ENCODE measurements at regions not wholly inside any gene's neighbourhood (a gene's known extent, or its start where the extent isn't known, plus 50 kb on each side); places are given as distances from the start of the nearest gene placed in this dataset.

- peaks cover 6% of the 10 kb centered on the region for H3K36me3 Mint-ChIP-seq (ENCODE audit: insufficient read depth, unreplicated experiment)
- H3K4me3 ChIP-seq (ENCODE audit: low read depth, low read length) = no peak overlapping the region
- intact Hi-C loops (cut with micrococcal nuclease; ENCODE audit: unreplicated experiment) = no loop called here
- DNase-seq = no peak
- ChIA-PET CTCF (no interaction called here), POLR2A (no interaction called here)
- no peaks in the 10 kb centered on the region for H3K36me3 ChIP-seq (ENCODE audit: control insufficient read depth, insufficient read depth, low read length)
- no peaks in the 10 kb centered on the region for H3K9me3 Mint-ChIP-seq (ENCODE audit: unreplicated experiment)
- no peak overlapping the region for H3K27ac Mint-ChIP-seq (ENCODE audit: unreplicated experiment)
- H3K27me3 Mint-ChIP-seq (ENCODE audit: insufficient read depth, unreplicated experiment) = no peaks in the 10 kb centered on the region
- no peaks in the 10 kb centered on the region for H3K9me3 ChIP-seq
- no peak overlapping the region for H3K4me3 Mint-ChIP-seq (ENCODE audit: unreplicated experiment)
- TF ChIP-seq, protein P1, sequence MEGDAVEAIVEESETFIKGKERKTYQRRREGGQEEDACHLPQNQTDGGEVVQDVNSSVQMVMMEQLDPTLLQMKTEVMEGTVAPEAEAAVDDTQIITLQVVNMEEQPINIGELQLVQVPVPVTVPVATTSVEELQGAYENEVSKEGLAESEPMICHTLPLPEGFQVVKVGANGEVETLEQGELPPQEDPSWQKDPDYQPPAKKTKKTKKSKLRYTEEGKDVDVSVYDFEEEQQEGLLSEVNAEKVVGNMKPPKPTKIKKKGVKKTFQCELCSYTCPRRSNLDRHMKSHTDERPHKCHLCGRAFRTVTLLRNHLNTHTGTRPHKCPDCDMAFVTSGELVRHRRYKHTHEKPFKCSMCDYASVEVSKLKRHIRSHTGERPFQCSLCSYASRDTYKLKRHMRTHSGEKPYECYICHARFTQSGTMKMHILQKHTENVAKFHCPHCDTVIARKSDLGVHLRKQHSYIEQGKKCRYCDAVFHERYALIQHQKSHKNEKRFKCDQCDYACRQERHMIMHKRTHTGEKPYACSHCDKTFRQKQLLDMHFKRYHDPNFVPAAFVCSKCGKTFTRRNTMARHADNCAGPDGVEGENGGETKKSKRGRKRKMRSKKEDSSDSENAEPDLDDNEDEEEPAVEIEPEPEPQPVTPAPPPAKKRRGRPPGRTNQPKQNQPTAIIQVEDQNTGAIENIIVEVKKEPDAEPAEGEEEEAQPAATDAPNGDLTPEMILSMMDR (IDR thresholded peaks at IDR 0.05; ENCODE audit: insufficient read depth in 1 of 2, low read depth in 1 of 2, low read length in 1 of 2, severe bottlenecking in 1 of 2, unreplicated experiment in 1 of 2) = no peak
- H3K27me3 ChIP-seq (replicated peaks; ENCODE audit: control insufficient read depth, insufficient read depth, low read length) = no peaks in the 10 kb centered on the region
- H3K4me1 ChIP-seq = no peaks in the 10 kb centered on the region
- H3K4me1 Mint-ChIP-seq (ENCODE audit: low read depth, unreplicated experiment) = no peaks in the 10 kb centered on the region
- BruUV-seq (replicated peaks) = no TSS peak
Measured at GRCh38 chr9:8070779-8071444, 271.3 kb upstream of the DMAC1 start.

DNA sequence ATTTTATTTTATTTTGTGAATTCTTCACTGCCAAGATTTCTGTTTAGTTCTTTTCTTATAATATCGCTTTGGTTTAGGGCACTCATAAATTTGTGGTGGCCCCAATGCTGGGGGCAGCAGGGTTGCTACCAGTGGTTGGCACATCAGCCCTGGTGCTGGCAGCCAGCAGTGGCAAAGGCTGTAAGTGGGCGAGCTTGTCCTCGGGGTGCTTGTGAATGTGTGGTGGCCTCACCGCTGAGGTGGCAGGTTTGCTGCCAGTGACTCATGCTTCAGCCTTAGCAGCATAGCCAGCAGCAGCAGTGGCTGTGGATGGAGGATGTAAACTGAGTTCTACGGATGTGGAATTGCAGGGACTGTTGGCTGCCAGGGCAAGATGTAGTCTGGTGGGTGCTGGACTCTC is 262.9 kb upstream of the DMAC1 start:
- Mint-ChIP-seq H3K4me1 (ENCODE audit: low read depth, unreplicated experiment) (no peaks in the 10 kb centered on the region), H3K27ac (ENCODE audit: unreplicated experiment) (no peak overlapping the region), H3K4me3 (ENCODE audit: unreplicated experiment) (no peak overlapping the region), H3K9me3 (ENCODE audit: unreplicated experiment) (peaks cover 18% of the 10 kb centered on the region), H3K36me3 (ENCODE audit: insufficient read depth, unreplicated experiment) (no peaks in the 10 kb centered on the region), H3K27me3 (ENCODE audit: insufficient read depth, unreplicated experiment) (no peaks in the 10 kb centered on the region)
- no peak for DNase-seq
- ChIA-PET CTCF (no interaction called here), POLR2A (no interaction called here)
- H3K4me3 ChIP-seq (ENCODE audit: low read depth, low read length) = no peak overlapping the region
- H3K36me3 ChIP-seq (ENCODE audit: control insufficient read depth, insufficient read depth, low read length) = no peaks in the 10 kb centered on the region
- H3K27me3 ChIP-seq (replicated peaks; ENCODE audit: control insufficient read depth, insufficient read depth, low read length) = no peaks in the 10 kb centered on the region
- no TSS peak for BruUV-seq (replicated peaks)
- TF ChIP-seq, protein P1 (IDR thresholded peaks at IDR 0.05; ENCODE audit: insufficient read depth in 1 of 2, low read depth in 1 of 2, low read length in 1 of 2, severe bottlenecking in 1 of 2, unreplicated experiment in 1 of 2) = no peak
- no peaks in the 10 kb centered on the region for H3K4me1 ChIP-seq
- intact Hi-C loops (cut with micrococcal nuclease; ENCODE audit: unreplicated experiment) = no loop called here
- no peaks in the 10 kb centered on the region for H3K9me3 ChIP-seq

DNA sequence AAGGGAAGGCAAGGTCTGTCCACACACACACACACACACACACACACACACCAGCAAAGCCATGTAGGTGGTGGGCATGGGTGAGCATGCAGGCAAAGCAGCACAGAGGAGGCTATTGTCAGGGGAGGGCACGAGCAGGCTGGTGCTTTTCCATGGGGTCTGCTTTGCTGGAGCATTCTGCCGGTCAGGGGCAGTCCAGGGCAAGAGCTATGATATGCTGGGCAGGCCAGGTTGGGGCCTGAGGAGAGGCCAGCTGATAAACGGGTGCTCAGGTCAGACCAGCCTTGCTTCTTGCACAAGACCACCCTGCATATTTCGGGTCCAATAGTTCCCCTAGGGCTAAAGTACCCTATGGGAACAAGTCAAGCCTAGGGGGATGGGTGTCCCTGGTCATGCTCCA is 253.9 kb upstream of the DMAC1 start:
- Histone ChIP-seq H3K9me3 (no peaks in the 10 kb centered on the region), H3K4me3 (ENCODE audit: low read depth, low read length) (no peak overlapping the region), H3K36me3 (ENCODE audit: control insufficient read depth, insufficient read depth, low read length) (no peaks in the 10 kb centered on the region), H3K4me1 (no peaks in the 10 kb centered on the region), H3K27me3 (replicated peaks; ENCODE audit: control insufficient read depth, insufficient read depth, low read length) (no peaks in the 10 kb centered on the region)
- ChIA-PET CTCF (no interaction called here), POLR2A (no interaction called here)
- H3K36me3 Mint-ChIP-seq (ENCODE audit: insufficient read depth, unreplicated experiment) = no peaks in the 10 kb centered on the region
- intact Hi-C loops (cut with micrococcal nuclease; ENCODE audit: unreplicated experiment) = no loop called here
- no TSS peak for BruUV-seq (replicated peaks)
- TF ChIP-seq, protein P1 (IDR thresholded peaks at IDR 0.05; ENCODE audit: insufficient read depth in 1 of 2, low read depth in 1 of 2, low read length in 1 of 2, severe bottlenecking in 1 of 2, unreplicated experiment in 1 of 2) = no peak
- H3K27ac Mint-ChIP-seq (ENCODE audit: unreplicated experiment) = no peak overlapping the region
- no peaks in the 10 kb centered on the region for H3K27me3 Mint-ChIP-seq (ENCODE audit: insufficient read depth, unreplicated experiment)
- H3K4me3 Mint-ChIP-seq (ENCODE audit: unreplicated experiment) = no peak overlapping the region
- H3K4me1 Mint-ChIP-seq (ENCODE audit: low read depth, unreplicated experiment) = no peaks in the 10 kb centered on the region
- DNase-seq = no peak
- H3K9me3 Mint-ChIP-seq (ENCODE audit: unreplicated experiment) = peaks cover 28% of the 10 kb centered on the region
